ENCODE measurements at regions not wholly inside any gene's neighbourhood (a gene's known extent, or its start where the extent isn't known, plus 50 kb on each side); places are given as distances from the start of the nearest gene placed in this dataset.

GRCh38 chr3:187902041-187902471 lies 156.8 kb upstream of the BCL6 start:
- no peak for DNase-seq (ENCODE audit: low spot score)

- DNase-seq (ENCODE audit: low spot score): no peak
Observed at GRCh38 chr3:187902936-187903335, 157.7 kb upstream of the BCL6 start.

DNA sequence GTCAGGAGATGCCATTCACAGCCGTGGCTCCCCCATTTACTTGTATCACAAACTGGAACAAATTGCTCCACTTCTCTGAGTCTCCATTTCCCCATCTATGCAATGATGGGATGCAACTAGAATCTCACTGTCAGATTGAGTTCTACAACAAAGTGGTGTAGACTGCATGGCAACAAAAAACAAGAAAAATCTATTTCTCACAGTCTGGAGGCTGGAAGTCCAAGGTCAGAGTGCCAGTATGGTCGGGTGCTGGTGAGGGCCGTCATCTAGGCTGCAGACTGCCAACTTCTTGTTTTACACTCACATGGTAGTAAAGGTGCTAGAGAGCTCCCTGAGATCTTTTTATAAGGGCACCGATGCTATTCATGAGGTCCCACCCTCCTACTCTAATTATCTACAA lies 158.4 kb upstream of the BCL6 start:
- no peak for DNase-seq (ENCODE audit: low spot score)

GRCh38 chr3:187906416-187906815 lies 161.1 kb upstream of the BCL6 start:
- DNase-seq (ENCODE audit: low spot score): no peak

GRCh38 chr3:187906920-187907319 lies 161.7 kb upstream of the BCL6 start:
- no peak for DNase-seq (ENCODE audit: low spot score)

DNA sequence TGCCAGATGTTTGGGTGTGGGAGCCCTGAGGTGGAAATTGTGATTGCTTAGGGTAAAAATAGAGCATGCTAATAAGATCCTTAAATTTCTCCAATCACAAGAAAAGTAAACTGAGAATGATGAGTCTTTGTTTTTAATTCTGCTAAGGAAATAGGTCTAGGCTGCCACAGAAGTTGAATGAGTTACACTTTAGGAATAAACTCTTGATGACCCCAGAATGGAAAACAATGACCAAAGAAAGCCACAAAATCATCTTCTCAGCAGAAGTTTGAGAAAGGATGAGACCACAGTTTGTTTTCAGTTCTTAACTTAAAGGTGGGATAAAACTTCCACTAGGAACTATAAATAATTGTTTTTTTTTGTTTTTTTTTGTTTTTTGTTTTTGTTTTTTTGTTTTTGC lies 164.6 kb upstream of the BCL6 start:
- no peak for DNase-seq (ENCODE audit: low spot score)

- DNase-seq (ENCODE audit: low spot score): no peak
Observed at GRCh38 chr3:187912007-187912406, 166.7 kb upstream of the BCL6 start.

DNA sequence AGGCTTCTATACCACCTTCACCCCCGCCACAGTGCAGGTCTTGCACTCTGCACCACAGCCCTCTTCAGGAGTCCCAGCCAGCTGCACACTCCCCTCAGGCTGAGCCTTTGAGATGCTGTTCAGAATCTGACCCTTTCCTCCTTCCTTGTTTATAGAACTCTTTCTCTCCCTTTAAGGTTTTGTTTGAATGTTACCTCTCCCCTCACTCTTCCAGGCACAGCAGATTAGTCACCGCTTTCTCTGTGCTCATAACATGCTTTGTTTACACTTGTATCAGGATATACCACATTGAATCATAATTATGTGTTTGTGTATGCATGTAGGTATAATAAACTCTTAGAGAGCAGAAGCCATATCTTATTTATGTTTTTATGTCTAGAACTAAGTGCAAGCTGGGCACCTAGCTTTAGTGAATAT lies 168.4 kb upstream of the BCL6 start:
- DNase-seq (ENCODE audit: low spot score): no peak

DNA sequence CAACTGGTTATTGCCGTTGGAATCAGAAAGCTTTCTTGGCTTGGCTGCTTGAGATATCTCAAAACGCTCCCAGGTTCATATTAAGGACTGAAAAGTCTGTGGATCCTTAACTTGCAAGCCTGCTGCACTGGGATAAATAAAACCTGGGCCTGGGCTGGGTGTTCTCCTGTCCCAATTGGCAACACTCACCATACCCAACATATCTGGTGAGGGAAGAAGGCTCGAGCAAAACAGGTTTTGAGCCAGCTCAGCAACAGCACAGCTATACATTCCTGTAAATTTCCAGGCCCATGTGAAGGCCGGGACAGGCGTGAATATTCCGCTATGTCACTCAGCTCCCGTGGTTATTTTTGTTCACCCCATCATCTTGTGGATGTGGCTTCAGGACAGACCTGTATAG lies 169.0 kb upstream of the BCL6 start:
- DNase-seq (ENCODE audit: low spot score): no peak

DNA sequence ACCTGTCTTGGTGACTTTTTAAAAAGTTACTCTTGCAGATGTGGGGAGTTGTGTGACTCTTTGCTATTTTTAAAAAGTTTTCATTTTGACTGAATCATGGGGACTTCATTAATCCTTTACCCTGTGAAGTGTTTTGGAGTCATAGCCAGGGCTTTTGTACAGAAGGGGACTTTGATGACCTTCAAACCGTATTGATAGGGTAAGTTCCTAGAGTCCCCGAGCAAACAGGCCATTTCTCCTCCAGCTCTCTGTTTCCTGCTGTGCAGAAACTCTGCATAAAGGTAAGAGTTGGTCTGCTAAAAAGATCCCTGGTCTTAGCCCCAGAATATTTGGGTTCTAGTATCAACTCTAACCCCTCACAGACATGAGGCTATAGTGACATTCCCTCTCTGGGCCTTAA lies 170.8 kb upstream of the BCL6 start:
- no peak for DNase-seq (ENCODE audit: low spot score)

- DNase-seq (ENCODE audit: low spot score): no peak
Observed at GRCh38 chr3:187918081-187918644, 172.9 kb upstream of the BCL6 start.

DNA sequence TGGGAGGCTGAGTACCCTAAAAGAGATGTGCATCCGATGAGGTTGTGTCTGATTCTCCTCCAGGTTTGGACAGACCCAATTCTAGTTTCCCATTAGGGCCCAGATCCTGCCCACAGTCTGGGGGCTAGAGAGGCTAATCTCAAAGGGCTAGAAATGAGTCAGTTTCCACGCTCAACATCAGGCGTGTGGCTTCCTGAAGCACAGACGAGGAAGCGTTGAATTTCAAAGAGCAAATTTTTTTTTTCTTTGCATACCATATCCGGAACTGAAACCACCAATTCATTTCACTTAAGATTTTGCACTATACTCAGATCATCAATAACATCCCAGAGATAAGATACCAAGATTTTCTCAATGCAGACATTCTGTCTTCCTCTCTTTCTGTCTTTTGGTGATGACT lies 173.8 kb upstream of the BCL6 start:
- DNase-seq (ENCODE audit: low spot score): no peak

GRCh38 chr3:187919544-187919943 lies 174.3 kb upstream of the BCL6 start:
- no peak for DNase-seq (ENCODE audit: low spot score)

- DNase-seq (ENCODE audit: low spot score): no peak
Observed at GRCh38 chr3:187920030-187920429, 174.8 kb upstream of the BCL6 start.

DNA sequence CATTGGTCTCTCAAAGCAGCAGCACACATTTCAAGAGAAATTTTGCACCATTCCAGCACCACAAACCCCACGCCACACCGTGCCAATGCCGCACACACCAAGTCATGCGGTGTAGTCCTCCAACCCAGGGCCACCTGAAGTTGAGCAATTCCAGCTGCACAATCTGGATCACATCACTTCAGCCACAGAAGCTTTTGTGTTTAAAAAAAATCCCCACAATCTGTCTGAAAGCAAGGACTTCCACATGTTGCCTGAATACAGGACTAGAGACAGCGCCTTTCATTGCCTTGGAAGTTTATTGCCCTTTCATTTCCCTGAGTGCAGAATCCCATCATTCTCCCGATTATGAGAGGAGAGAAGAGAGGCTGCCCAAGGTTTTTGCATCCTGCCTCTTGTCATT lies 175.6 kb upstream of the BCL6 start:
- DNase-seq (ENCODE audit: low spot score): no peak

DNA sequence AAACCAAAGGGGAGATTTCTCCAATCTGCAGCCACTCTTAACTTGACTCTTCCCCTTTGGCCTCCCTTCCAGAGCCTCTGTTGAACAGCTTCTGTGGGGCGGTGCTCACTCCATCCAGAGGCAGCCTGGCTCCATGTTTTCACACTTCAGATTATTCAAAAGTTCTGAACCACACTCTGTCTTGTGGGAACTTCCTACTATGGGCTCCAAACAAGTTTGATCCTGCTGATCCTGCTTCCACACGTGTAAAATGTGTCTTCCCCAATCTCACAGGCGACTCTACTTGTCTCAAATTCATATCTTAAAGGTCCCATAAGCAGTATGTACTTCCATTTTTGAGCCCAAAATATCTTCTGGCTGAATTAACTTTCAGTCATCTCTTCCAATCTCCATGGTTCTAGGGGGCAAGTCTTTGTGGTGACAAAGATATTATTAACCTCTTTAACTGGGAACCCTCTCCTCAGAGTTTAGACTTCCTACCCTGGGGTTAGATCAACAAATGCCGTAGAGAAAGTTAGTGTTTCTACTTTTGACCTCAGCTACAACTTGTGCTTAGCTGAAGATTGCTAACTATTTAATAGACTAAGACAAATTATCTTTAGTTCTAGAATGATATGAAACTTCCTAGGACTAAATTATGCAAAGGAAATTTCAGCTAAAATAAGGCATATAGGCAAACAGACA lies 176.3 kb upstream of the BCL6 start:
- DNase-seq (ENCODE audit: low spot score): no peak

- DNase-seq (ENCODE audit: low spot score): no peak
Observed at GRCh38 chr3:187922704-187923416, 177.6 kb upstream of the BCL6 start.

DNA sequence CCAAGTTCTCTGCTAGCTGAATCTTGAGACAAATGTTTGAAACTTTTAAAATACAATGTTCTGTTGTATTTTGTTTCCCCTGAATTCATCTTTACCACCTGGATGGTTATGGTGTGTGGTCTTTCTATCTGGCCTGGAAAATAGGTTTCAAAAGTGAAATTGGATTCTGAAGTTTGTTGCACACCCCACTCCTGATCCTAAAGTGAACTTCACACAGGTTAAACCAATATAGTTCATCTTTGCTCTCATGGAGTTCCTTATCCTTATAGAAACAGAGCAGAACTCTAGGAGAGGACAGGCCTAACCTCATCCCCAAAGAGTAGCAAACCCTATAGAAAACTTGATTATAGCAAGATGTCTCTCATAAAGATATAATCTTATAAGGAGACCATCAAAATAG lies 179.4 kb upstream of the BCL6 start:
- DNase-seq (ENCODE audit: low spot score): no peak

GRCh38 chr3:187925326-187925725 lies 180.1 kb upstream of the BCL6 start:
- no peak for DNase-seq (ENCODE audit: low spot score)

GRCh38 chr3:187926620-187927019 lies 181.4 kb upstream of the BCL6 start:
- no peak for DNase-seq (ENCODE audit: low spot score)

GRCh38 chr3:187927565-187927964 lies 182.3 kb upstream of the BCL6 start:
- DNase-seq (ENCODE audit: low spot score): no peak

DNA sequence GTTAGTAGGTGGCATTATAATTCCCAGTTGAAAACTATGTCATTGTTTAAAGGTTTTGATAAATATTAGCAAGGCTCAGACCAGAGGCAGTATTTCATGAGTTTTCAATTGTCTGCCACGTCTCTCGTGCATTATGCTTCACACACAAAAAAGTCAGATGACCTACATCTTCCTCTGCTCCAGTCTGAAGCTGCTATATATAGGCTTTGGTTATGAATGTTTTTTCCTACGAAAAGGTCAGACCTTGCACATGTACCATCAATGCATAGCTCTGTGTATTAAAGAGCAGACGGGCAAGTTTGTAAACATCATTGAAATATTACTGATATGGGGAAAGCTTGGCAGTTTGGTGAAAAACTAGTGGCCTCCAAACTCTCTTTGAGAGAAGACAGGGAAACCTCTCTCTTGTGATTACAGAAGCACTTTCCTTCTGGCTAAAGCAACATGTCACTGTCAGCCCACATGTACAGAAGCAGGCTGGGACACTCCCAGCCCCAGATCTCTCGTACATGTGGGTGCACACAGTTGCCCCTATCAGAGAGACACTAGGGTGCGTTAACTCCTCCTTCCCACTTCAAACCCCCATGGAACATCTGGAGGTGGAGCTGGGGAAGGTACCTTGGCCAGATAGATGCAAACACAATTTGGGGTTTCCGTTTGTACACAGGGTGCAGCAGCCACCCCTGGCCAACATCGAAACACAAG lies 184.0 kb upstream of the BCL6 start:
- DNase-seq (ENCODE audit: low spot score): no peak

DNA sequence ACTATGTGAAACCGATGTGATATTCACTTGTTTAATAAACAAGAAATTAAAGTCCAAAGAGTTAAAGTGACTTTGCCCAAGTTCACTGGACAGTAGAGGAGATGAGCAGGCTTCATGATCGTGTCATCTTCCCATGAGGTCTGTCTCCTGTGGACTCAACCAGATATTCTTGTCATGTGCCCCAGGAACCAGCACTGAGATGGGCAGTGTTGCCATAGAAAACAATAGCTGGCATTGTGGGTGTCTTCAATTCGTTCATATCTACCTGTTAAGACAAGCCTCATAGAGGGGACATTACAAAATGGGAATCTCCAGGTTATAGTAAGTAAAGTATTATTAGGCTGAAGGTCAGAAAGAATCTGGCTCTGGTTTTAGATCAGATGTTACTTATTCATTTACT lies 184.8 kb upstream of the BCL6 start:
- DNase-seq (ENCODE audit: low spot score): no peak
